ENCODE measurements at regions not wholly inside any gene's neighbourhood (a gene's known extent, or its start where the extent isn't known, plus 50 kb on each side); places are given as distances from the start of the nearest gene placed in this dataset.
"Not testable (repeated sequence)": the region's sequence is repeated elsewhere in the genome, so short reads cannot be mapped to it uniquely, and the experiment has no call there.

DNA sequence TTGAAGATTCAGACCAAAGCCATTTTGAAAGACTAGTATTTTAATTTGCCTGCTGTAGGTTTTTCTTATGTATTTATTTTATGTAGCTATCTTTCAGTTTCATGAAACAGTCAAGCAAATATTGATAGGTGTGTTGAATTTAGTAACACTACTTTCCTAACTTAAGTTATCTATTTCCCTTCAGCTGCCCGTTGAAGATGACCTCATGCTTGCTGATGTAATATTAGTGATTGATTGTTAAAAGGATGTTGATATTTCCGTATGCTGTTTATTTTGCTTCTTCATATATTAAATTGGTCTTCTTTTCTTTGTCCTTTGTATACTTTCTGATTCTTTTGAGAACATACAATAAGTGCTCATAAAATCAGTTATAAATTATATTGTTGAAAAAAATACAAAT lies 86.8 kb upstream of the CHORDC1 start:
- Histone ChIP-seq H3K4me3 (ENCODE audit: low read depth in 1 of 2, low read length in 2 of 2) (no peak overlapping the region), H3K9me3 (ENCODE audit: control insufficient read depth in 1 of 2, low read length in 2 of 2) (no peaks in the 10 kb centered on the region), H3K9ac (ENCODE audit: low read depth in 1 of 2, low read length in 2 of 2) (no peak overlapping the region), H3K27ac (ENCODE audit: low read depth, low read length) (no peak overlapping the region), H3K36me3 (ENCODE audit: control insufficient read depth in 1 of 2, insufficient read depth in 2 of 2, low read length in 2 of 2) (no peaks in the 10 kb centered on the region), H3K4me1 (ENCODE audit: control insufficient read depth in 1 of 2, insufficient read depth in 2 of 2, low read length in 2 of 2) (no peaks in the 10 kb centered on the region), H3K27me3 (ENCODE audit: control insufficient read depth in 1 of 2, insufficient read depth in 2 of 2, low read length in 2 of 2) (no peaks in the 10 kb centered on the region)

- Histone ChIP-seq H3K27me3 (ENCODE audit: control insufficient read depth in 1 of 2, insufficient read depth in 2 of 2, low read length in 2 of 2) (no peaks in the 10 kb centered on the region), H3K36me3 (ENCODE audit: control insufficient read depth in 1 of 2, insufficient read depth in 2 of 2, low read length in 2 of 2) (no peaks in the 10 kb centered on the region), H3K4me3 (ENCODE audit: low read depth in 1 of 2, low read length in 2 of 2) (no peak overlapping the region), H3K4me1 (ENCODE audit: control insufficient read depth in 1 of 2, insufficient read depth in 2 of 2, low read length in 2 of 2) (no peaks in the 10 kb centered on the region), H3K9me3 (ENCODE audit: control insufficient read depth in 1 of 2, low read length in 2 of 2) (no peaks in the 10 kb centered on the region), H3K27ac (ENCODE audit: low read depth, low read length) (no peak overlapping the region), H3K9ac (ENCODE audit: low read depth in 1 of 2, low read length in 2 of 2) (no peak overlapping the region)
These were observed 71.7 kb upstream of the CHORDC1 start for GRCh38 chr11:90294526-90294925.

GRCh38 chr11:90294091-90294490 lies 71.2 kb upstream of the CHORDC1 start:
- Histone ChIP-seq H3K9me3 (ENCODE audit: control insufficient read depth in 1 of 2, low read length in 2 of 2) (no peaks in the 10 kb centered on the region), H3K27me3 (ENCODE audit: control insufficient read depth in 1 of 2, insufficient read depth in 2 of 2, low read length in 2 of 2) (no peaks in the 10 kb centered on the region), H3K9ac (ENCODE audit: low read depth in 1 of 2, low read length in 2 of 2) (no peak overlapping the region), H3K4me1 (ENCODE audit: control insufficient read depth in 1 of 2, insufficient read depth in 2 of 2, low read length in 2 of 2) (no peaks in the 10 kb centered on the region), H3K36me3 (ENCODE audit: control insufficient read depth in 1 of 2, insufficient read depth in 2 of 2, low read length in 2 of 2) (no peaks in the 10 kb centered on the region), H3K4me3 (ENCODE audit: low read depth in 1 of 2, low read length in 2 of 2) (no peak overlapping the region), H3K27ac (ENCODE audit: low read depth, low read length) (no peak overlapping the region)

DNA sequence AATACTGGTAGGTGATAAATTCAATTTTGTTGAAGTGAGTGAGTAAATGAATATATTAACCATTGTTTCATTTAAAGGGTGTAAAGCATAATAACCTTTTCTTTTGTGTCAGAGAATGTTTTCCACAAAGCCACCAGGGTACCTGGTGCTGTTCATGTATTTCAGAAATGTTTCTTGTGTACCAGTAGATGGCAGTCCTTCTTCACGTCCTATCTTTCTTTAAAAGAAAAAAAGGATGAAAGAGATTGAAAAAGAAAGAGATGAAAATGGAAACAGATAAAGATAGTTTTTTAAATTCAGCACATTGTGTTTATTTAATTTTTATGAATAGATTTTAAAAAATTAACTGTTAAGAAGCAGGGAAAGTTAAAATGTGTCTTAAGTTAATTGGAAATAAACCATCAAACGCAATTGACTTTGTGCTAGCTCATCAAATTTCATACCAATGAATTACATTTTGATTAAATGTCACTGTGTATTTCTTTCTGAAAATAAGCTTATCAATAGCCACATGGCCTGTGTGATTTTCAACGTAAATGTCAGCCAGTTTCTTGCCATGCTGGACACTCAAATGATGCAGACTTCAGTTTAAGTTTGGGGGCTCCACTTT lies 65.5 kb upstream of the CHORDC1 start:
- Histone ChIP-seq H3K9ac (ENCODE audit: low read depth in 1 of 2, low read length in 2 of 2) (no peak overlapping the region), H3K4me3 (ENCODE audit: low read depth in 1 of 2, low read length in 2 of 2) (no peak overlapping the region), H3K9me3 (ENCODE audit: control insufficient read depth in 1 of 2, low read length in 2 of 2) (no peaks in the 10 kb centered on the region), H3K27ac (ENCODE audit: low read depth, low read length) (no peak overlapping the region), H3K36me3 (ENCODE audit: control insufficient read depth in 1 of 2, insufficient read depth in 2 of 2, low read length in 2 of 2) (no peaks in the 10 kb centered on the region), H3K27me3 (ENCODE audit: control insufficient read depth in 1 of 2, insufficient read depth in 2 of 2, low read length in 2 of 2) (no peaks in the 10 kb centered on the region), H3K4me1 (ENCODE audit: control insufficient read depth in 1 of 2, insufficient read depth in 2 of 2, low read length in 2 of 2) (no peaks in the 10 kb centered on the region)

DNA sequence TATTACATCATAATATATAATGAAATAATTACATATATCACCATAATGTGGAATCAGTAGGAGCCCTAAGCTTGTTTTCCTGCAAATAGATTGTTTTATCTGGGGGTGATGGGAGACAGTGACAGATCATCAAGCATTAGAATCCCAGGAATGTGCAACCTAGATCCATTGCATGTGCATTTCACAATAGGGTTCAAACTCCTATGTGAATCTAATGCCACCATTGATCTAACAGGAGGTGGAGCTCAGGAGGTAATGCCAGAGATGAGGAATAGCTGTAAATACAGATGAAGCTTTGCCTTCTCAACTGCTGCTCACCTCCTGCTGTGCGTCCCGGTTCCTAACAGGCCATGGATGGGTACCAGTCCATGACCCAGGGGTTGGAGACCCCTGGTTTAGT lies 63.8 kb upstream of the CHORDC1 start:
- no peaks in the 10 kb centered on the region for H3K4me1 ChIP-seq (ENCODE audit: control insufficient read depth in 1 of 2, insufficient read depth in 2 of 2, low read length in 2 of 2)
- no peaks in the 10 kb centered on the region for H3K36me3 ChIP-seq (ENCODE audit: control insufficient read depth in 1 of 2, insufficient read depth in 2 of 2, low read length in 2 of 2)

DNA sequence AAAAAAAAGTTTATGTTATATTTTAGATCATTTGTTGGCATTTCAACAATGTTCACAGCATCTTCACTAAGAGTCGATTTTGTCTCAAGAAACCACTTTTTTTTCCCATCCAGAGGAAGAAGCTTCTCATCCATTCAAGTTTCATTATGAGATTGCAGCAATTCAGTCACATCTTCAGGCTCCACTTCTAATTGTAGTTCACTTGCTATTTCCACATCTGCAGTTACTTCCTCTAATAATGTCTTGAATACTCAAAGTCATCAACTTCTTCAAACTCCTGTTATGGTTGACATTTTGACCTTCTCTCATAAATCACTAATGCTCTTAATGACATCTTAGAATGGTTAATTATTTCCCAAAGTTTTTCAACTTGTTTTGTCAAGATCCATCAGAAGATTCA lies 61.3 kb upstream of the CHORDC1 start:
- Histone ChIP-seq H3K27me3 (ENCODE audit: control insufficient read depth in 1 of 2, insufficient read depth in 2 of 2, low read length in 2 of 2) (no peaks in the 10 kb centered on the region), H3K27ac (ENCODE audit: low read depth, low read length) (no peak overlapping the region), H3K36me3 (ENCODE audit: control insufficient read depth in 1 of 2, insufficient read depth in 2 of 2, low read length in 2 of 2) (no peaks in the 10 kb centered on the region), H3K4me1 (ENCODE audit: control insufficient read depth in 1 of 2, insufficient read depth in 2 of 2, low read length in 2 of 2) (no peaks in the 10 kb centered on the region), H3K4me3 (ENCODE audit: low read depth in 1 of 2, low read length in 2 of 2) (no peak overlapping the region), H3K9ac (ENCODE audit: low read depth in 1 of 2, low read length in 2 of 2) (no peak overlapping the region), H3K9me3 (ENCODE audit: control insufficient read depth in 1 of 2, low read length in 2 of 2) (no peaks in the 10 kb centered on the region)

More for the DNA sequence above, 63.8 kb upstream of the CHORDC1 start:
- H3K9ac ChIP-seq (ENCODE audit: low read depth in 1 of 2, low read length in 2 of 2), result no peak overlapping the region
- no peak overlapping the region for H3K4me3 ChIP-seq (ENCODE audit: low read depth in 1 of 2, low read length in 2 of 2)
- H3K27me3 ChIP-seq (ENCODE audit: control insufficient read depth in 1 of 2, insufficient read depth in 2 of 2, low read length in 2 of 2), result no peaks in the 10 kb centered on the region
- no peaks in the 10 kb centered on the region for H3K9me3 ChIP-seq (ENCODE audit: control insufficient read depth in 1 of 2, low read length in 2 of 2)
- H3K27ac ChIP-seq (ENCODE audit: low read depth, low read length), result no peak overlapping the region

- not testable (repeated sequence) for H3K9ac ChIP-seq (ENCODE audit: low read depth in 1 of 2, low read length in 2 of 2); H3K27ac ChIP-seq (ENCODE audit: low read depth, low read length); H3K36me3 ChIP-seq (ENCODE audit: control insufficient read depth in 1 of 2, insufficient read depth in 2 of 2, low read length in 2 of 2); H3K4me1 ChIP-seq (ENCODE audit: control insufficient read depth in 1 of 2, insufficient read depth in 2 of 2, low read length in 2 of 2); H3K9me3 ChIP-seq (ENCODE audit: control insufficient read depth in 1 of 2, low read length in 2 of 2); H3K27me3 ChIP-seq (ENCODE audit: control insufficient read depth in 1 of 2, insufficient read depth in 2 of 2, low read length in 2 of 2); H3K4me3 ChIP-seq (ENCODE audit: low read depth in 1 of 2, low read length in 2 of 2)
These were observed 59.8 kb upstream of the CHORDC1 start for GRCh38 chr11:90282551-90283071.

DNA sequence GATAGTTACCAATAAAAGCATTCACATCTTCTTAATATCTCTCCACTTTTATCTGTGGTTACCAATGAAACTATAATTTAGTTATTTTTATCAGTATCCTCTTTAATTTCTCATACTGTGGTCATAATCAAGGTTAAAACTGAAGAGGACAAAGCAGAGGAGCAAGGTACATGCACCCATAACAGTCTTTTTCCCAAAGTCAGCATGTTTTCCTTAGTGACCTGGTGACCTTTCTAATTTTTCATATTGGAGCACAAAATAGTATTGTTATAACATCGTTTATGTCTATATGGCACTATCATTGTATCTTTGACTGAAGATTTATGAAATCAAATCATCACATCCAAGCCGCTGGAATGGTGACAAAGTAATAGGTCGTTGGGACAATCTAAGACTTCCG lies 51.5 kb upstream of the CHORDC1 start:
- H3K36me3 ChIP-seq (ENCODE audit: control insufficient read depth in 1 of 2, insufficient read depth in 2 of 2, low read length in 2 of 2), result no peaks in the 10 kb centered on the region
- no peak overlapping the region for H3K9ac ChIP-seq (ENCODE audit: low read depth in 1 of 2, low read length in 2 of 2)
- H3K27me3 ChIP-seq (ENCODE audit: control insufficient read depth in 1 of 2, insufficient read depth in 2 of 2, low read length in 2 of 2), result no peaks in the 10 kb centered on the region
- no peaks in the 10 kb centered on the region for H3K9me3 ChIP-seq (ENCODE audit: control insufficient read depth in 1 of 2, low read length in 2 of 2)
- no peaks in the 10 kb centered on the region for H3K4me1 ChIP-seq (ENCODE audit: control insufficient read depth in 1 of 2, insufficient read depth in 2 of 2, low read length in 2 of 2)
- no peak overlapping the region for H3K27ac ChIP-seq (ENCODE audit: low read depth, low read length)
- no peak overlapping the region for H3K4me3 ChIP-seq (ENCODE audit: low read depth in 1 of 2, low read length in 2 of 2)

Data from duodenal mucosa (tissue), 2 donors.